VCaP (cell line): ENCODE measurements at regions not wholly inside any gene's neighbourhood (a gene's known extent, or its start where the extent isn't known, plus 50 kb on each side); places are given as distances from the start of the nearest gene placed in this dataset.
A peak's percentile ranks its signal among the peaks of the same experiment; 100 is the strongest.
"Not testable (repeated sequence)": the region's sequence is repeated elsewhere in the genome, so short reads cannot be mapped to it uniquely, and the experiment has no call there.

ENCODE experiments used
- H3K27ac ChIP-seq: fragments of 450-650 bp; 2 replicates; pipeline ENCODE4 v1.5.1; 2017
- CTCF ChIP-seq: fragments of 450-650 bp; conservative IDR thresholded peaks from 2 replicates; pipeline ENCODE4 v1.5.1; 2017; ENCODE audit warnings: mild to moderate bottlenecking, moderate library complexity

- TF ChIP-seq CTCF, result no peak
- no peak overlapping the region for H3K27ac ChIP-seq
Measured at GRCh38 chr1:30088594-30088993, 634.8 kb downstream of the MATN1 start.

- peak; percentile 64 for TF ChIP-seq CTCF
- no peak overlapping the region for H3K27ac ChIP-seq
Measured at GRCh38 chr1:30087465-30087864, 635.9 kb downstream of the MATN1 start.

GRCh38 chr1:30085811-30086770 lies 637.3 kb downstream of the MATN1 start:
- no peak overlapping the region for H3K27ac ChIP-seq
- peak; percentile 83 for TF ChIP-seq CTCF

GRCh38 chr1:30084909-30085571 lies 638.3 kb downstream of the MATN1 start:
- no peak overlapping the region for H3K27ac ChIP-seq
- TF ChIP-seq CTCF, result no peak

- TF ChIP-seq CTCF, result no peak
- no peak overlapping the region for H3K27ac ChIP-seq
Measured at GRCh38 chr1:30083800-30084464, 639.5 kb downstream of the MATN1 start.

- H3K27ac ChIP-seq, result no peak overlapping the region
- TF ChIP-seq CTCF, result no peak
Measured at GRCh38 chr1:30081379-30082102, 641.8 kb downstream of the MATN1 start.

- not testable (repeated sequence) for H3K27ac ChIP-seq
Measured at GRCh38 chr1:30075916-30076315, 647.5 kb downstream of the MATN1 start.
